HG03045 (cell line): ENCODE measurements at regions not wholly inside any gene's neighbourhood (a gene's known extent, or its start where the extent isn't known, plus 50 kb on each side); places are given as distances from the start of the nearest gene placed in this dataset.

ENCODE experiments used
- ATAC-seq: cut with Tn5 transposase; IDR thresholded peaks from one replicate; pipeline ENCODE4 v1.9.1; 2021; ENCODE audit warnings: mild to moderate bottlenecking, moderate library complexity; ENCODE audit not compliant: unreplicated experiment

DNA sequence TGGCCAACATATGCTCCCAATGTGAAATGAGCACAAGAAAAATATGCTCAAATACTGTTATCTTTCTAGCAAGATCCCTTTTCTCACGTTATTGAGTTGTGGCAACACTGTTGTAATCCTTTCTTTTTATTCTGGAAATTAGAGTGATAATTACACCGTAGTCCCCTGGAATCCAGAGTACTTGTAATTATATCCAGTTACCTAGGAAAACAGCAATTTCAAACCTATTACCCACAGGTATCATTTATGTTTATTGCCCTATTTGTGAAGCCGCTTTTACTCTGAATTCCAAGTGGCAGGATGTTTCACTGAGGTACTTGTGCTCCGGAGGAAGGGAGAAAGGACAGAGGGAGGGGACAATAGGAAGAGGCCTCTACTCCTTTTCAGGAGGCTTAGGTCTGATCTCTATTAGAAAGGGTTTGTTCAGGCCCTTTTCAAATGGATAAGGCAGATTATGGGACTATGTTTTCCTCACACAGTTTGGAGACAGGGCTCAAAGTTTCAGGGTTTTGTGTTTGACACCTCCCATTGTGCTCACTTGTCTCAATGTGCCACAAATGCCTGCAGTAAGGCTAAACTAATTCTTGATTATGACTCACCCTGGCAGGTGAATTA is 646.6 kb downstream of the TUSC7 start:
- ATAC-seq = no peak

DNA sequence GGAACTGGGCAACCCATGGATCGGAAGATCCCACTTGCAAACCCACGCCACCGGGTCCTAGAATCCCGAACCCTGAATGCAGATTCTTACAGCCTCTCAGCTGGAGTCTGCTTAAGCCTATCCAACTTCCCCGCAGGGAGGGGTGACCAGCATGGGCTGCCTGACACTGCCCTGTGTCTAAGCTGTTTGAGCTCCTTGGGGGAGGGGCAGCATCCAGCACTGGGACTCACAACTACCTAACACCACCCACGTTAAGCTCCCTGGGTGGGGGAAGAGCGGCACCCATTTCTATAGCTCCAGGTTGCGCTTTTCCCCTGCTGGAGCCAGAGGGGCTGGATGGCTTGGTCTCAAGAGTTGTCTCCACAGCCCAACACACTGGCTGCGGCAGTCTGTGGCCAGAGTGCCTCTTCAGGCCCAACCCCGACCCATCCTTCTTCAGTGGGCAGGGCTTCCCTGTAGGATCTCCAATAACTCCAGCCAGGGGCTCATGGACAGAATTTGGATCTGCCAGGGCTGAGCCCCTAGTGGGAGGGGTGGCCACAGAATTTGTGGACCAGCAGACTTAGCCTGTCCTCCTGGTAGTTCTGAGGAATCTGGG is 649.2 kb downstream of the TUSC7 start:
- no peak for ATAC-seq

DNA sequence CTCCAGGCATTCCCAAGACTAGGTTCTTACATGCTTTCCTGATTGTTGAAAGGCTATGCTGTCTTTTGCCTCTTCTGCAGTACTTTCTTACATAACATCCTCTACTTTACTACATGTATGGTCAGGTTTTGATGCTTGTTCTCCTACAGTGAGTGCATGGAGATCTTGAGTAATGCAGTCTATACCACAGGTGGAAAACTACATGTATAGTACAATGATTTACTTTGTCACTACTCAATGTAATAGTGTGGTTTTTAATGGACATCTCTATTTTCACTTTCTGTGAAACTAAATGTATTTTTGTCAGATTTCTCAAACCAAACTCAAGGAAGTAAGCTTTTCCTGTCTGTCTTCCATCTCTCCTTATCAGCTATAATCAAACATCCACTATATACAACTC is 657.0 kb downstream of the TUSC7 start:
- no peak for ATAC-seq

DNA sequence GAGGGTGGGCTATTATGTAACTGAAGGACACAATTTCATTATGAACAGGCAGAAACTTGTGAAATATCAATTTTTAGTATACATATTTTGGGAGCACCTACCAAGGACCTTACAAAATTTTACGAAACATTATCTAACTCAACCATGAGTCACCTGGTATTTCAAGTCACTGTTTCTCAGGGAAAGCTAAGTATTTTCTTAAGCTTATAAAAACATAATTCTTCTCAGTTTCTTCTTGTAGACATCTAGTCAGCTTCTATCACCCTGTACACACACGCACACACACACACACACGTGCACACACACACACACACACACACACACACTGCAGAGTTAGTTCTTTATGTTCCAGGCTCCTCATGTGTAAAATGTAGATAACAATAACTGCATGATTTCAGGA is 658.3 kb downstream of the TUSC7 start:
- no peak for ATAC-seq

DNA sequence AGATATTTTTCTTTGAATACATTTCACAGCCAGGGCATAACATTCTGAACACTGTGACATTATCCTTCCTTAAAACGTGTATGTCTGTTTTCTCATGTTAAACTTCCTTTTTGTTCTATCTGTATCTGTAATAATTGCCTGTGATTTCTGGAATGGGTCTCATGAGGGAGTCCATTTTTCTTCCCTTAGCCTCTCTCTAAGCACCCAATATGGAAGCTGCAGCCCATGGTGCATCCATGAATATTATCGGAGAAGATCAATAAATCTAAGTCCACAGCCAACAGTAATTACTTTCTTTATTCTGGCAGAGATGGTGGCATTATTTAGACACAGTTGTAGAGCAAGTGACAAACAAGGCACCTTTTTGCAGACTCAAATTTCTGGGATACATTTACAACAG is 671.1 kb downstream of the TUSC7 start:
- no peak for ATAC-seq

DNA sequence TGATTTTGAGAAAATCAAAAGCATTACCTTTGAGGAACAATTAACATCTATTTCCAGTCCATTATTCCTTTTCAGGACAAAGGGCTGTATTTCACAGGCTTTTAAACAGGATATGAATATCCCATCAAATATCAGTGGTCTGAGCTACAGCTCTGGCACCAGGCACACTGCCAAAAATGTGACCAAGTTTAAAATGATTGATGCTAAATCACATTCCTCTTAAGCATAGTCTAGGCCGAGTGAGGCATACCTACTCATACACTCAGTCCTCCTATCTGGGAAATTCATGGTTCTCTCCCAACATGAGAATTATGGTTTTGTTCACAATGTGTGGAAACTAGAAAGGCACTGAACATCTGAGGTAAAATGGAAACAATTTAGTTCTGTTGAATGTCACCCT is 683.5 kb downstream of the TUSC7 start:
- ATAC-seq = no peak

DNA sequence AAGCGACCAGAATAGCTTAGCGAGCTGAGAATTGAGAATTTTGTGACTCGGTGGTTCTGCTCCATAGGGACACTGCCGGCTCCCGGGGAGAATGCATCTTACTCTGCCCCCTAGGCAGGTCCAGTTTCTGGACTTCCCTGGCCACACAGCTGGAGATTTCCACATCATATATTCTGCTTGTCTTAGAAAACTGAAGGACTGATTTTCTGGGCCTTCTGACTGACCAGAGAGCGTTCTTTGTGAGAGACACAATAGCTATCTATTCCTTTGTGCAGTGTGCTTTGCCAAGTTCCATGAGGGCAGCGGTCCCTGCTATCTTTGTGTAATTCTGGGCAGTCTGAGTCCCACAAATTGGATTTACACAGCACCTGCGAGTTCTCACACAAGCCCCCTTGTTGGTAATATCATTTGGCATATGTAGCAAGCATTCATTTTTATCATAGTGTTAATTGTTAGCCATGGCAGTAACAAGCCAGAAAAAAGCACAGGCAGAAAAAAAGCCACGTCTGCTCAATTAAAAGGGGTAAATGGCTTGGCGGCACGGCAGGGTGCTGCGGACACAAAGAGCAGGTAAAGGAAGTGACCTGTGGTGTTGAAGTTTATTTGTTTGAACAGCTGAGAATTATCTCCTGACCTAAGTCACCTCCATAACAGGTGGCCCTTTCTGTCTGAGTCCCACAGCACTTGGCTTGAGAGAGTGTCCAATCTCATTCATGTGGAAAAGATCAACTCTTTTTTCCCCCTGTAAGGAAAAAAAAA is 688.7 kb downstream of the TUSC7 start:
- no peak for ATAC-seq

DNA sequence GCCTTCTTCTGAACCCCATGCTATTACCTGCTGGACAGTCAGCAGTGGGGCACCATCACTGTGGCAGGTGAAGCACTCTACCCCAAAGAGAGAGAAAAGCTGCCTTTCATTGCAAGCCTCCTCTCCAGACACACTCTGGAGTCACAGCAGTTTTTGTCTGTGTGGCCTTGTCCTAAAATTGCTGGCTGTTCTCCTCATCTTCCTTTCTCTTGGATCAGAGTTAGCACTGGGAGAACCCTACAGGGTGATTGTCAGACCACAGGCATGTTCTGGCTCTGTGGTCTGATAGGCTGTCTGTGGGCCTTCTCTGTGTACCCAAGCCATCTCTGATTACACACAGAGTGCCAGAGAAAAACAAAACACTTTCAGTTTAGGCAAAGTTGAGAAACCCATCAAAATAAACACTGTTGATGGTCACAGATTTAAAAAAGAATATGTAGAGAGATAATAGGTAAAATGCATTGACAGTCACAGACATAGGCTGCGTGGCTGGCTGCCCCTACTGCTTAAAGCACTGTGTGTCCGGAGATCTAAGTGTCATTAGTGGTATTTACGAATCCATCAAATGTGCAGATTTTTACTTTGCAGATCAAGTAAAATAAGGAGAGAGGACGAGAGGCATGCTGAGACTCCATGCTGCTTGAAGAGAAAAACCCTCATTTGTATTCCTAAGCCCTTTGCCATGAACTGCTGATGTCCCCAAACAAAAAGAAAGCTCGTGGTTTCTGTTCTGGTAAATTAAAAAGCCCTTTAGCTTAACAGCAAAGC is 689.9 kb downstream of the TUSC7 start:
- no peak for ATAC-seq

DNA sequence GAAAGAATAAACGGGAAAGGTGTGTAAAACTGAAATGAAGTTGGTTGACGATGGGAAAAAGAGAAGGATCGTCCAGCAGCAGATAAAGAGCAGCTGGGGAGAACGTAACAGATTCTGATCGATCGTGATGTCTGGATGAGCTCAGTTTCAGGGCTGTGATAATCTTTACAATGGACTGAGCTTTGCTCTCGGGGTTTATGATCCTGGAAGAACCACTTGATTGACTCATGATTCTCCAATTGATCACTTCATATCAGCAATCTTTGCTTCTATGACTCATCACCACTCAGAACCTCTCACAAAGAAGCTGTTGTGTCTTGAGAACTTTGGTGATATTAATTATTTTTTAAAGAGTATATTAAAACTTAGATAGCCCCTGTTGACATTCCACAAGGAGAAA is 690.7 kb downstream of the TUSC7 start:
- ATAC-seq = no peak

DNA sequence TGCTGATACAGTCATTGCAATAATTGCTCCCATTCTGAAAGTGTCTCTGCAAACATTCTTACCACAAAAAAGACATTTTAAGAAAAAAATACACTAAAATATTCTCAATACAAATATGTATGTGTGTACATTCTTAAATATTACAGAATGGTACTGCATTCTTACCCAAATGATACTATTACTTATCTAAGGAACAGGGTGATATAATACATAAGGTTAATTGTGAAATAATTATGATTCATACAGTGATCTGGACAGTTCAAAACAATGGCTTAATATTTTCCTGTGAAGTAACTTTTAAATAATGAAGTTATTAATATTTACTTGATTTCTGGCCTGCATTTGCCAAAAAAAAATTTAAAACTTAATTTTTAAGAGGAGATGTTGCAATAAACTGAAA is 694.6 kb downstream of the TUSC7 start:
- ATAC-seq = no peak

DNA sequence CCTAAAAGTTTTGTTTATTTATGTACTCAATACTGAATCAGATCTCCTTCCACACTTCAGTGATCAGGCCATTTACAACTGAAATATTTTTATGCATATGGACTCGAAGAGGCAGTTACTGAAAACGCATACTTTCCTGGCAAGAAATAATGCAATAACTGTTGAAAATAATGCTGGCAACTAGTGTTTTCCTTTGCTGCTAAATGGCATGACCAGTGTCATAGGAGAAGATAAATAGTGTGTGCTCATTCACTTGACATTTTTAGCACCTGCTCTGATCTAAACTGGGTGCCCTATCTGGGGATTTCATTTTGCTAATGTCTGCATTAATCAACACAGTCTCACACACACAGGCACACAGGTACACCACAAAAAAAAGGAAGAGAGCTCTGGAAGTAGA is 695.2 kb downstream of the TUSC7 start:
- no peak for ATAC-seq

DNA sequence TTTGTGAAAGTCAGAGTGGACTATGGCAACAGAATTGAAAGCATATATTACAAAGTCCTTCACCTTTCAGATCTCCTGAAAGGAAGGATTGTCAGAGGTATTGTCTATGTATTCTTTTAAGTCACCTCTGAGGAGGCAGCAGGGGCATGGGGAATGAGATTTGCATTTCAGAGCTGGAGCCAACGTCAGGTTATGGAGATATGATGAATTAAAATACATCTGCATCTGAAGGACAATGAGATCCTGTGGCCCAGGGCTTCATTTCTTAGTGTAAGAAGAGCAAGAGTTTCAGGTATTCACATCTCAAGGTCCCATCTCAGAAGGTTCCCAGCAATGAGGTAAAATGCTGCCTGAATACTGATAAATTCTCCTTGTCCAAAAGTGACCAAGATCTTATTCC is 695.8 kb downstream of the TUSC7 start:
- no peak for ATAC-seq

DNA sequence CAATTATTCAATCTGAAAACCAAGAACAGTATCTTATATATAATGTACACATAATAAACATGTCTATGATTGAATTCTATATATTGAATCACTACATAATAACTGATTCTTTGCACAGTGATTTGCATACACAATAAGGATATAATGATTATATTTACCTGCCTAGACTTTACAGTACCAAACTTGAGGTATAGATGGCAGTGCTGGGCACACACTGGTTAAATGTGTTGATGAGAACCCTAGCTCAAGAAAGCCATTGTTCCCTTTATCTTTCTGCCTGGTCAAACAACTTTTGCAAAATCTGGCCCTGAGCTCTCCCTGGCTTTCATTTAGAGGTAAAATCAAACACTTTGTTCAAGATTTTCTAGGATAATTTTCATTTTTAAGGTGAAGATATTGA is 697.7 kb downstream of the TUSC7 start:
- no peak for ATAC-seq

DNA sequence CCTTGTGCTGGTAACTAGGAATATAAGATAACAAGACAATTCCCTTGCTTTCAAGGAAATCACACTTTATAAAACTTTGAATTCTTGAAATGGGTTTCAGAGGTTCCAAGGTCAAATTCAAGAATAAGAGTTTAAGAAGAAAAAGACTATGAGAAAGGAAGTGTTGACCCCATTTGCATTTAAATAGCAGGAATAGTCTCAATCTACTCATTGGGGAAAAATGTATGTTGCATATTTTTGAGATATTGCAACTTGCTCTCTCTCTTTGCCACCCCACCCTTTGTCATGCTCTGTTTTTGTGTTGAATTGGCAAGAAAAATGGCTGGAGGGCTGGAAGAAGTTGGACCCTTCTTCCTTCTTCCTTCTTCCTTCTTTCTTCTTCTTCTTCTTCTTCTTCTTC is 699.2 kb downstream of the TUSC7 start:
- ATAC-seq = no peak

DNA sequence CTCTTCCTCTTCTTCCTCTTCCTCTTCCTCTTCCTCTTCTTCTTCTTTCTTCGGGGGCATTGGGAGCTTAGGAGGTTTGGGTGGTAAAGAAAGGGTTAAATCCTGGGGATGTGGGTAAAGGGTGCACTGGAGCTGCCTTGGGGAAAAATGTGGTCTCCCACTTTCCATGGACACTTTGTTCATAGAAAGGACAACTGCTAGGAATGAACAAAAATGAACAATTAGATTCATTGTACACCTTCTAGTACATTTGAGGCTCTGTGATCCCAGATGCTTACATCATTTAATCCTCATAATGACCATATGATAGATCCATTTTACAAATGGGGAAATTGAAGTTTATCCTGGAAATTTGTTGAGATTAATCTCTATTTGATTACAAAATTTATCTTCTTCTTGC is 699.7 kb downstream of the TUSC7 start:
- ATAC-seq = no peak

DNA sequence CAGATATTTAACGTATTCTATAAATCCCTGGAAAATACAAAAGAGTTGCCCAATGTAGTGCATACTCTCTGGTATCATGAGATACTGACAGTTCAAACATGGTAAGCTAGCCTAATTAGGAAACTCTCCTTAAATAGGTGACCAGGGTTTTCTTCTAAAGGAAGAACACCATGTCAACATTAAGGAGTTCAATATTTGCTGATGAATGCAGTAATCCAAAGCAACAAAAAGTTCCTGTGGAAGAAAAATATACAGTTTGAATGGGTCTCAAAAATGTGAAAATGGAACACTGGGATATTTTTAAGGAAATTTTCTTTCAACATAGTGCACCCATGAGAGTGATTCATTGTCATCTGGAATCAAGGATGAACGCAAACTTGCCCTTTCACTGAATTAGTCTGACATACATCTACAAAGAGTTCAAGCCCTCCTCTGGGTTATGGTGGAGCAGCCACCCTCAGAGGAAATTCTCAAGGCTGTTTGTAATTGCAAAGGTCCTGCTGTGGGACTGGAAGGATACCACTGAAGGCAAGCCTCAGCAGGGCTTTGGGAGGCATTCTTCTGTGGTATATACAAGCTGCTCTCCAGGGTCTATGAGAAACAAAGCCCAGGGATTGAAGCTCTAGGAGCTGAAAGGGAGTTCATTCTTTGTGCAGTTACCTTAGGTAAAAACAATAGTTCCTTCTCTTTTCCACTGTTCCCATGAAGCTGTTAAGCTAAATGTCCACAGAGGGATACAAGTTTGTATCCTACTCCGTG is 700.3 kb downstream of the TUSC7 start:
- no peak for ATAC-seq

DNA sequence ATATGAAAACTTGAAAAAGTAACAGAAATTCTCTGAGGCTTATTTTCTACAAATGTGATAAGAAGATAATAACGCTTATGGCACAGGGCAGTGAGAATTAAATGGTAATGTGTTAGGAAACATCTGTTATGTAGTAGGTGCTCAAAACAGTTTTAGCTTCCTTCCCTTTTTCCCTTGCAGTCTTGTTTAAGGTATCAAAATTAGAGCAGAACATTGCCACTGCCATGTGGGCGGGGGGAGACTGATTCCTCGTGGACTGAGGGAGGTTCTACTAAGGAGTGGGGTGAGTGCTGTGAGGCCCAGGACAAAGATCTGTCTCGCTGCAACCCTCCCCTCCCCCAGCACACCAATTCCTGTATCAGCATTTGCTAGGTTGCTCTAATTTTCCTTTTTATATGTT is 702.4 kb downstream of the TUSC7 start:
- ATAC-seq = no peak

DNA sequence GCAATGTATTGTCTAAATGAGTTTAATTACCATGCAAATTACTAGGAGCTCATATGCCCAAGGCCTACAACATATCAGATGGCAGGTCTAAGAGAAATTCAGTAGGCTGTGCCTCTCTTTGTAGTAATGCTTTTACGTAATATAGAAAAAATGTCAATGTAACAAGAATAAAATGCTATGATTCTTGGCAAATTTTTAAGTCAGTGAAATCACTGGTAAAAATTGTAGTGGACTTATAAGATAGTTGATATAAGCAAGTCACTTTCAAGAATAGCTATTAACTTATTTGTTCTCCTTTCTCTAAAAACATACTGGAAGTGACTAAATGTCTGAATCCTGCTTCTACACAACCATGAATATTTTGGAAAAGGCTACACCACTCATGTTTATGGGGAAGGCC is 707.8 kb downstream of the TUSC7 start:
- no peak for ATAC-seq

DNA sequence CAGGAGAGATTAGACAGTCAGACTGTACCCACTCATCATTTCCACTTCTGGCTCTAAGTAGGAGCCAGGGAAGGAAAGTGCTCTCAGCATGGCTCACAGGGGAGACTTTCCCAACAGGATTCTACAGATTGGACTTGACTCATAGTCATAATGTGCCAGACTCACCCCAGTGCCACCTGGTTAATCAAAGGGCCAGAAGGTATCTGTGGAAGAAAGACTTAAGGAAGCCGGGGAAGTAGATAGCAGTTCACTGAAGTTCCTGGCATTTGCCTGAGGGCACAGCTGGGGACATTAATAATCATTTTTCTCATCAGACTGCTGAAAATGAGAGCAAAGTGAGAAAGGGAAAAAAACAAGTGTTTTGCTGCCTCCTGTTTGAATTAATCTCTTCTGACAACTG is 717.5 kb downstream of the TUSC7 start:
- ATAC-seq = no peak

DNA sequence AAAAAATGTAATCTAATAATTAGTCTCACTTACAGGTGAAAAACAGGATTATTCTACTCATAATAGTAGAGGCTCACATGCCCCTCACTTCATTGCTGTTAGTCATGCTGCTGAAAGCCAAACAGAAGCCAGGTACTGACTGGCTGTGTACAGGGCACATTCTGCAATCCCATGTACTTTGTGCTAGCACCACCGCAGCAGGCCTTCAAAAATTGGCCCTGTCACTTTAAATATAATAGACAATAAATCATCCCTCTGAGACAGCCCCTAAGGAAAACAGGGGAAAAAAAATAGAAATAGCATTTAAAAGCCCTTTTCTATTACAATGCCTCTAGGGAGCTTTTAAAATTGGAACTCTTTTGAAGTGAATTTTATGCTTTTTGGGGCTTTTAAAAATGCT is 723.8 kb downstream of the TUSC7 start:
- ATAC-seq = no peak
